Islet precursor cell (in vitro differentiated cells): ENCODE measurements at regions not wholly inside any gene's neighbourhood (a gene's known extent, or its start where the extent isn't known, plus 50 kb on each side); places are given as distances from the start of the nearest gene placed in this dataset.

ENCODE experiments used
- DNase-seq: peaks from one replicate; pipeline ENCODE4 v3.0.0-alpha.2; 2018

GRCh38 chr12:126663304-126664094 lies 1598.3 kb downstream of the AACS start:
- DNase-seq = peak; percentile 63

- DNase-seq = peak; percentile 80
Measured at GRCh38 chr12:126667339-126667738, 1599.6 kb upstream of the TMEM132C start.

GRCh38 chr12:126668538-126668937 lies 1598.4 kb upstream of the TMEM132C start:
- DNase-seq = no peak

DNA sequence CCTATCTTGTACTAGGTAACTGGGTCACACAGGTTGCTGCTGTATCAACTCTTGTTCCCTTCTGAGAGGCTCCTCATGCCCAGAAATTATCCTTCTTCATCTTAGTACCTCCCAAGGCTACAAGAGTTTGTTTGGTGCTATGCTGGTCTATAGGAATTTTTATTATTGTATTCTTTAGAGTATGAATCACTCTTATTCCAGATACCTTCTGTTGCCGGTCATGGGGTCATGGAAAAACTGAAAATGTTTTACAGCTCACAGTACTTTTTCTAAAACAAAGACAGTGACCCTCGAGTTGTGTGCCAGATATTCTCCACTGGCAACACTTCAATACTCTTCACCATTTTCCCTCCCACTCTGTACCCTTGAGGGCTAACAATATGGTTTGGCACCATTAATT lies 1598.0 kb upstream of the TMEM132C start:
- DNase-seq = no peak

GRCh38 chr12:126676434-126676833 lies 1590.5 kb upstream of the TMEM132C start:
- DNase-seq = no peak

- no peak for DNase-seq
Measured at GRCh38 chr12:126681676-126682075, 1585.3 kb upstream of the TMEM132C start.

GRCh38 chr12:126684703-126685102 lies 1582.3 kb upstream of the TMEM132C start:
- no peak for DNase-seq

GRCh38 chr12:126685636-126686035 lies 1581.3 kb upstream of the TMEM132C start:
- DNase-seq = no peak

- no peak for DNase-seq
Measured at GRCh38 chr12:126688556-126688955, 1578.4 kb upstream of the TMEM132C start.

GRCh38 chr12:126700096-126700495 lies 1566.9 kb upstream of the TMEM132C start:
- DNase-seq = no peak

GRCh38 chr12:126704609-126705008 lies 1562.4 kb upstream of the TMEM132C start:
- DNase-seq = no peak

DNA sequence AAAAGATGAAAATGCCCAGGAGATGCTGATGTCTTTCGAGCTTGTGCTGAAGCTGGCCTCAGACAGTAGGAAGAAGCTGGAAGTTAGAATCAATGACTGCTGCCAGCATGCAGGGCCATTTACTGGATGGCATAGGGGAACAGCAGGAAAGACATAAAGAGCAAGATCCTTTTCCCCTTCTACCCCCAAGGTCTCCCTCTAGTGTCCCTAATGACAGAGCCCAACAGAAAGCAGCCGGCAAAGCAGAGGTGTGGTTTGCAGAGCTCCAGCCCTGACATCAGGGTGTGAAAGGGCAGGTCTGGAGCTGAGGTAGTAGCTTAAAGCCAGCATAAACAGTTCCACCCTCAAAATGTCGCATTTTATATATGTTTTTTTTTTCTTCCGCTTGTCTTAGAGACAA lies 1560.7 kb upstream of the TMEM132C start:
- peak; percentile 69 for DNase-seq

- peak; percentile 74 for DNase-seq
Measured at GRCh38 chr12:126708492-126708896, 1558.5 kb upstream of the TMEM132C start.

GRCh38 chr12:126718365-126718764 lies 1548.6 kb upstream of the TMEM132C start:
- DNase-seq = no peak

- DNase-seq = peak; percentile 77
Measured at GRCh38 chr12:126719912-126720705, 1546.9 kb upstream of the TMEM132C start.

GRCh38 chr12:126726481-126727217 lies 1540.3 kb upstream of the TMEM132C start:
- peak; percentile 54 for DNase-seq

DNA sequence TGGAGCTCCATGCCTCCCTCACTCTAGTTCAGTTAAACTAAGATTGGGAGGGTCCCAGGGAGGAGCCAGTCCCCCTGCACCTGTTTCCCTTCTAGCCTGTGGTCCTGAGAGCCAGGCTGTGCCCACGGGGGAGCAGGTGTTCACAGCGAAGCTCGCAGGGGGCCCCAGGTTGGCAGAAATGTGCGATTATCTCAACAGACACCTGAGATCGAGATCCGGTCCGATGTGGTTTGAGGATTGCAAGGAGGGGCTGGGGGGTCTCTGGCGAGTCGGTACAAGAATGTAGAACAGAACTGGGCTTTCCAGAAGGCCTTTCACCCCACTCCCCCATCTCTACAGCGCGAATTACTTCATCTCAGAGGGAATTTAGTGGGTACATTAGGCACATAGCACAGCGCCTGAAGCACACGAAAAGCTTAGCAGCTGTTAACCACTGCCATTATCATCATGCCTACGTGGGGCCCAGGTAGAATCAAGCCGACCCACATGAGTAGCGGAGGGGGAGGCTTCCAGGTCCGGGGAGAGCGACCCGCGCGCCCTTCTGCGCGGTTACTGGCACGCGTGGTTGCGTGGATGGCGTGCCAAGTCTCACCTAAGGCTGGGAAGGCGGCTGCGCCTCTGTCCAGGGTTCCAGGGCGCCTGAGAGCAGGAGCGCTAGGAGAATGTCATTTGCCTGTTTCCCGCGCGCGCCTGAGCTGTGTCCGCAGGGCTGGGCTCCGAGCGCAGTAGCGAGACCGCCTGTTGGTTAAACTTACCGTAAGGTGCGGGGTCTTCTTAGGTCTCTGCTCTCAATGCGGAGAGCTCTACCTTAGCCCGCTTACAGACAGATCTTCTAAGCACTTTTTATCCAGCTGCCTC lies 1539.5 kb upstream of the TMEM132C start:
- peak; percentile 61 for DNase-seq

DNA sequence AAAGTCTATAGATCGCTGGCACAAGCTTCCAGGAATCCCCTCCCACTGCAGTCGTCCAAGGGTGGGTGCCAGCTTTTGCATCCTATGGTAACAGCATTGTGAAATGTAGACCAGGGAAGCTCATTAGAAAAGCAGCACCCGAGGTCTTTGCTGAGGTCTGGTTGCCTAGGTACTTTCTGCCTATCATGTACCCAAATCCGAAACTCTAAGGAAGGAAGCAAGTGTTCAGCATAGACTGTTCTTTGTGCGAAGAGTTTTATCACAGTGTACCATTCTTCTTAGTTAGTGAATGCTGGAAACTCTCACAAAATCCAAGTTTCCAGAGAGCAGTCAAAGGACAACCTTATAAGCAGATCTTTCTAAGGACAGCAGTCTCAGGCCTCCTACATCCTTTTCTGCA lies 1532.7 kb upstream of the TMEM132C start:
- no peak for DNase-seq

DNA sequence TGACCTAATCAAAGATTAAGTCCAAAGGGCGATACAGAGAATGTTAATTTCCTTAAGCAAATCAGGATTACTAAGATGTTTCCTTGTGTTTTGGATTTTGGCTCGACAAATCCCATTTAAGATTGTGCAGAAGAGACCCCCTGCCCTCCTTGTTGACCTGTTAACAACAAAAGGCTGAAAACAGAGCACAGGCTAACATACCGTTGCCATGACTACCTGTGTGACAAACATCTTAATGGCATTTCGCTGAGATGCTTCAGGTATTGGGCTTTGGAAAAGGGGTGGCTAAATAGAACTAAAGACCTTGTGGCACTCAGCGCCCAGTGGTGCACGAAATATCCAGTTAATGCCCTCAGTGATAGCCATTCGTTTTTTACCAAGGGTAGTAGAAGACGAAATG lies 1532.3 kb upstream of the TMEM132C start:
- DNase-seq = peak; percentile 47

- no peak for DNase-seq
Measured at GRCh38 chr12:126741536-126742240, 1525.3 kb upstream of the TMEM132C start.

DNA sequence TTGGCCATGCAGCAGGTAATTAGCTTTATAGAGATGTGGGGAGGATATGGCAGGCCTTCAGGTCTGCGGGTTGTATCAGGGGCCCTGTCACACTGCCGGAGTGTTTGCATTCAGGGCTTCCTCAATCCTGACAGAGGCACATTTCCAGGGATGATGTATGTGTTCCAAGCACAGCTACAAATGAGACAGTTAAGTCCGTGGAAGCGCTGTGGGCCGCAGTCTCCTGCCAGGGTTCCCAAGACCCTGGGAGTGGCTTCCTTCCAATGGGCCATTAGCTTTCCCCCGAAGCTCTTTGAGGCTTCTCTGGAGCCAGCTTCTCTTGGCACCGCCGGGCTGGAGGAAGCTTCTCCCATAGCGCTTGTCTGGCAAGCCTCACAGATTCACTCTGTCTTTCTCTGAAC lies 1524.7 kb upstream of the TMEM132C start:
- DNase-seq = peak; percentile 55
